ENCODE measurements at regions not wholly inside any gene's neighbourhood (a gene's known extent, or its start where the extent isn't known, plus 50 kb on each side); places are given as distances from the start of the nearest gene placed in this dataset.

DNA sequence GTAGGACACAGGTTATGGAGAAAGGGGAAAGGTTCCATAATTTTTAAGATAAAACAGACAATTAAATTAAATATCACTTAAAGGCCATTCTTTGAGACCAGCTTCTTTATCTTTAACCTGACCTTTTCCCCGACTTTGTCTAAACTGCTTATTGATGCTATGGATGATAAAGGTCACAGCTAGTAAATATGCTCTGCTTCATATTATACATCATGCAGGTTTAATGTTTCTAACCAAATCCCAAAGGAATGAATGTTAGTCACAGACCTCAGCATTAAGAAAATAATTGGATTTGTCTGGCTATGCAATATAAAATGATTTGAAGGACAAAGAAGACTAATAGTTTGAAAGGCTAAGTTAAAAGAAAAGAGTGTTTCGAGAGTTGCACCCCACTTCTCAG lies 147.6 kb downstream of the ST8SIA4 start:
- TF ChIP-seq, protein P1, sequence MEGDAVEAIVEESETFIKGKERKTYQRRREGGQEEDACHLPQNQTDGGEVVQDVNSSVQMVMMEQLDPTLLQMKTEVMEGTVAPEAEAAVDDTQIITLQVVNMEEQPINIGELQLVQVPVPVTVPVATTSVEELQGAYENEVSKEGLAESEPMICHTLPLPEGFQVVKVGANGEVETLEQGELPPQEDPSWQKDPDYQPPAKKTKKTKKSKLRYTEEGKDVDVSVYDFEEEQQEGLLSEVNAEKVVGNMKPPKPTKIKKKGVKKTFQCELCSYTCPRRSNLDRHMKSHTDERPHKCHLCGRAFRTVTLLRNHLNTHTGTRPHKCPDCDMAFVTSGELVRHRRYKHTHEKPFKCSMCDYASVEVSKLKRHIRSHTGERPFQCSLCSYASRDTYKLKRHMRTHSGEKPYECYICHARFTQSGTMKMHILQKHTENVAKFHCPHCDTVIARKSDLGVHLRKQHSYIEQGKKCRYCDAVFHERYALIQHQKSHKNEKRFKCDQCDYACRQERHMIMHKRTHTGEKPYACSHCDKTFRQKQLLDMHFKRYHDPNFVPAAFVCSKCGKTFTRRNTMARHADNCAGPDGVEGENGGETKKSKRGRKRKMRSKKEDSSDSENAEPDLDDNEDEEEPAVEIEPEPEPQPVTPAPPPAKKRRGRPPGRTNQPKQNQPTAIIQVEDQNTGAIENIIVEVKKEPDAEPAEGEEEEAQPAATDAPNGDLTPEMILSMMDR (IDR thresholded peaks at IDR 0.05), result no peak
- no peak for TF ChIP-seq EZH2 (IDR thresholded peaks at IDR 0.05; ENCODE audit: borderline replicate concordance, insufficient read depth, low read depth, low read length, poor library complexity, severe bottlenecking)

All from B cell (primary cell).